Dendritic cell treated with granulocyte-macrophage colony-stimulating factor and Interleukin-4, amounts not matched to agents 40 ng/mL and 50 ng/mL, for 4 days (primary cell): ENCODE measurements at regions not wholly inside any gene's neighbourhood (a gene's known extent, or its start where the extent isn't known, plus 50 kb on each side); places are given as distances from the start of the nearest gene placed in this dataset.
"Not testable (repeated sequence)": the region's sequence is repeated elsewhere in the genome, so short reads cannot be mapped to it uniquely, and the experiment has no call there.

Experiments used
- H3K27ac Mint-ChIP-seq: one replicate; pipeline ENCODE4 v1.8.0; 2022; ENCODE audit warnings: mild to moderate bottlenecking, mixed read lengths
- H3K27me3 Mint-ChIP-seq: one replicate; pipeline ENCODE4 v1.8.0; 2022; ENCODE audit warnings: mild to moderate bottlenecking, mixed read lengths
- H3K36me3 Mint-ChIP-seq: one replicate; pipeline ENCODE4 v1.8.0; 2022; ENCODE audit warnings: low read depth, mixed read lengths
- H3K4me1 Mint-ChIP-seq: one replicate; pipeline ENCODE4 v1.8.0; 2022; ENCODE audit warnings: low read depth, mixed read lengths
- H3K4me3 Mint-ChIP-seq: one replicate; pipeline ENCODE4 v1.8.0; 2022; ENCODE audit warnings: mild to moderate bottlenecking, moderate library complexity, mixed read lengths
- H3K9me3 Mint-ChIP-seq: one replicate; pipeline ENCODE4 v1.8.0; 2022; ENCODE audit warnings: mixed read lengths
- intact Hi-C: fragments of 100-400 bp; cut with micrococcal nuclease; formaldehyde crosslinking; loops from one replicate; pipeline ENCODE4 v1.15.0; 2022

DNA sequence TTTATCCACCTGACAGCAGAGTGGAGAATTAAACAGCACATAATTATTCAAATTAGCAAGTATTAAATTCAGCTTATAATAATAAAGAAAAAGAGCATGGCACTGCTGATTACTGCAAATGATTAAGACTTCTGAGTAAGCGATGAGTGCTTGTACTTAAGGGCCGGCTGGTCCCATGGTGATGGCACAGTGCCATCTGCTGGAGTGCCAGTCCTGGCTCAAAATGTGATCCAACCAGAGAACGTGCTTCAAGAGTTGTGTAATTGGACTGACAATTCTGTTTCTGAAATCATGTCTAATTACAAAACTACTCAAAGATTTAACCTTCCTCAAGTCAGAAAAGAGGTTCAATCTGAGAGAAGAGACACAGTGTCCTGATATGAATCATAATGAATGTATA, 181.6 kb upstream of the RGS17 start:
- Mint-ChIP-seq H3K36me3 (no peaks in the 10 kb centered on the region), H3K27me3 (peaks cover 2% of the 10 kb centered on the region), H3K4me3 (no peak overlapping the region), H3K27ac (no peak overlapping the region), H3K9me3 (no peaks in the 10 kb centered on the region), H3K4me1 (no peaks in the 10 kb centered on the region)
- intact Hi-C loops: loop anchor here (2.0 kb wide), 1 partner anchor 280 kb away; no protein-coding TSS in a partner anchor

DNA sequence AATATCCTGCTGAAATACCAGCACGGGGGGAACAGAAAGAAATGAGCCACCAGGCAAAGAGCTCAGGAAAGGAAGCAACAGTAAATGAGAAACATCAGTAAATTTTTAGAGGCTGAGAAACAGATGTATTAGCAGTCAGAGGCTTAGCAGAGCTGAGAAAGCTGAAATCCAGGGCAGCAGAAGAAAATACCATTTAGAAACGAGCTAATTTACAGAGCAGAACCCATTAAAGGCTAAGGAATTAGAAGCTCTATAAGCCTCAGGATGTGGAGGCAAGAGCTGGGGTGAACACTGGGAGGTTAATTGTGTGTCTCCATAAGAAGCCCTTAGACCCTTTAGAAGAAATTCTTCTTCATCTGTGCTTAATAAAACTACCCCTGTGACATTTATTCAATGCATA, 178.6 kb upstream of the RGS17 start:
- Mint-ChIP-seq H3K27me3 (peaks cover 2% of the 10 kb centered on the region), H3K36me3 (no peaks in the 10 kb centered on the region), H3K4me3 (no peak overlapping the region), H3K27ac (no peak overlapping the region), H3K9me3 (peaks cover 11% of the 10 kb centered on the region), H3K4me1 (no peaks in the 10 kb centered on the region)
- intact Hi-C loops: no loop called here

DNA sequence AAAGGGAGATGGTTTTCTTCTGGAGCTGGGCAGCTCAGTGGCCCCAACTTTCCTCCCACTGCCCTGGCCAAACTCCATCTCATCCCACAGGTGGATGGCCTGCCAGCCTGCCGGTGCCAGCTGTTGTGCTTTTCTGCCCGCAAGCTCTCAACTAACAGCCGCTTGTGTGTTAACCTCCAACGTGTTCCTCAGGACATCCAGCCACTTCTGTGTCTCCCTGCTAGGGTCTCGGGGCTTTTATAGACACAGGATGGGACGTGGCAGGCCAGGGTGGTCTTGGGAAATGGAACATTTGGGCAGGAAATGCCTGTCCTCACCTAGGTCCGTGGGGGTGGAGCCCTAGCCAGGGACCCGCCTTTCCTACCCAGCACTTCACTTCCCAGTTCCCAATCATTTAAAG, 171.1 kb upstream of the RGS17 start:
- H3K27me3 Mint-ChIP-seq: no peaks in the 10 kb centered on the region
- no peaks in the 10 kb centered on the region for H3K36me3 Mint-ChIP-seq
- peaks cover 12% of the 10 kb centered on the region for H3K9me3 Mint-ChIP-seq
- no peak overlapping the region for H3K27ac Mint-ChIP-seq
- no peak overlapping the region for H3K4me3 Mint-ChIP-seq
- no peaks in the 10 kb centered on the region for H3K4me1 Mint-ChIP-seq
- intact Hi-C loops: no loop called here

DNA sequence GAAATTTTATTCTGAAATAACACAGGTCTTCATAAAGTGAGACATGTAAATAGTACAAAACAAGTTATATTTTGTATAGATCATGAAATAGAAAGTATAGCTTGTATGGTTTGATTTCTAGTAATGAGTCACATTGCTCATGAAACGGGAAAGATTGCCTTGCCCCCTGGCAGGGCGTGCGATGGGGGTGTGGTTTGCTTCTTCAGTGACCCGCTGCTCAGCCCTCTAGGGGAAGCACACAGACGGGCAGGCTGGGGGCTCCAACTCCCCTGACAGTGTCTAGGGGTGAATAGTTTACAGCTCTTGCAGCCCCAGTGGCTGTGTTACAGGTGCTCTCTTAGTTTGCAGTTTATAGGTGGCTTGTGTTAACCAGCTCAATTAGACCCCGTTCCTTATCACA, 170.5 kb upstream of the RGS17 start:
- intact Hi-C loops: no loop called here
- H3K4me3 Mint-ChIP-seq: no peak overlapping the region
- no peaks in the 10 kb centered on the region for H3K4me1 Mint-ChIP-seq
- no peaks in the 10 kb centered on the region for H3K36me3 Mint-ChIP-seq
- H3K9me3 Mint-ChIP-seq: peaks cover 12% of the 10 kb centered on the region
- H3K27me3 Mint-ChIP-seq: no peaks in the 10 kb centered on the region
- no peak overlapping the region for H3K27ac Mint-ChIP-seq

DNA sequence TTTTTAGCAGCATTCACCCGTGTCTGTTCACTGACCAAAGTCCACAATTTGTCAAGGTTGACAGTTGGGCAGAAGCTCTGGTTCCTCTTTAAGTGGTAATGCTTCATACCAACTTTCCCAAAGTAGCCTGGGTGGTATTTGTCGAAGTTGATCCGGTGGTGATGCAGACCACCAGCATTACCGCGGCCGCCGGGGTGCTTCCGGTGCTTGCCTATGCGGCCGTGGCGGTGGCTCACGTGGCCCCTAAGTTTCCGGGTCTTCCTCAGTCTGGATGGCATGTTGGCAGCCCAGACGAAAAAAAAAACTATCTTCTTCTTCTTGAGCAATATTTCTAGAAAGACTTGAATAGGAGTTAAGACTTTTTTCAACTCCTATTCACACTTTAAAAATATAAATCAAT, 151.4 kb upstream of the RGS17 start:
- H3K9me3 Mint-ChIP-seq: peaks cover 10% of the 10 kb centered on the region
- H3K4me1 Mint-ChIP-seq, H3K27ac Mint-ChIP-seq, H3K27me3 Mint-ChIP-seq, H3K36me3 Mint-ChIP-seq, H3K4me3 Mint-ChIP-seq, intact Hi-C loops: not testable (repeated sequence)

DNA sequence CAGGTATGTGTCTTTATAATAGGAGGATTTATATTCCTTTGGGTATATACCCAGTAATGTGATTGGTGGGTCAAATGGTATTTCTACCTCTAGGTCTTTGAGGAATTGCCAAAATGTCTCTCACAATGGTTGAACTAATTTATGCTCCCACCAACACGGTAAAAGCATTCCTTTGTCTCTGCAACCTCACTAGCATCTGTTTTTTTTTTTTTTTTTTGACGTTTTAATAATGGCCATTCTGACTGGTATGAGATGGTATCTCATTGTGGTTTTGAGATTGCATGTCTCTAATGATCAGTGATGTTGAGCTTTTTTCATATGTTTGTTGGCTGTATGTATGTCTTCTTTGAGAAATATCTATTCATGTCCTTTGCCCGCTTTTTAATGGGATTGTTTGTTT, 144.9 kb upstream of the RGS17 start:
- Mint-ChIP-seq H3K4me1 (no peaks in the 10 kb centered on the region), H3K27ac (no peak overlapping the region), H3K27me3 (no peaks in the 10 kb centered on the region), H3K9me3 (peaks cover 4% of the 10 kb centered on the region), H3K4me3 (no peak overlapping the region), H3K36me3 (no peaks in the 10 kb centered on the region)
- intact Hi-C loops: no loop called here

DNA sequence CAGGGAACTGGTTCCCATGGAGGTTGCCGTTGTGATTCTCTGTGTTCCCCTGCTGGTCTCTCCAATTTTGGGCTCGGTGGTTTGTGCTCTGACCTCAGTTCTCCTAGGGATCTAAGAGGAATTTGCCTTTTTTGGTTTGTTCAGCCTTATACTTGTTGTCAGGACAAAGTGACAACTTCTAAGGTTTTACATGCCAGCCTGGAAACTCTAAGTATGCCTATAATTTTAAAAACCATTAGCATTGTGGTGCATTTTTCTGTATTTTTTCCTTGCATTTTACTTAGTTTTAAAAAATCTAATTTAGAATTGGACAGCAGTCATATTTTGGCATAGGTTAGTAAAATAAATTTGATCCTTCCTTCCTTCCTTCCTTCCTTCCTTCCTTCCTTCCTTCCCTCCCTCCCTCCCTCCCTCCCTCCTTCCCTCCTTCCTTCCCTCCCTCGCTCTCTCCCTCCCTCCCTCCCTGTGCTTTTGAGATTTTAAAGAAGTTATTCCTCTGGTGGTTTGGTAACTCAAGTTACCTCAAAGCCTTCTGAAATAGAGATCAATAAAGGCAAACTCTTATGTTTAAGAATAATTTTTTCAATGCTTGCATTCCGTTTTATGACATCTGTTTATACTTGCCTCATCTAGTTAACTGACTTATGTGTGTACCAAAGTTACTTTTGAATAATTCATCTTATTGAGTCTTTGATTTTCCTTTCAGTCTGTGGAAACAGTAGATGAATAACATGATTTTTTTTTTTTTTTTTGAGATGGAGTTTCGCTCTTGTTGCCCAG, 141.3 kb upstream of the RGS17 start:
- intact Hi-C loops: no loop called here
- no peaks in the 10 kb centered on the region for H3K36me3 Mint-ChIP-seq
- no peak overlapping the region for H3K4me3 Mint-ChIP-seq
- H3K27ac Mint-ChIP-seq: no peak overlapping the region
- H3K9me3 Mint-ChIP-seq: peaks cover 10% of the 10 kb centered on the region
- no peaks in the 10 kb centered on the region for H3K4me1 Mint-ChIP-seq
- no peaks in the 10 kb centered on the region for H3K27me3 Mint-ChIP-seq

DNA sequence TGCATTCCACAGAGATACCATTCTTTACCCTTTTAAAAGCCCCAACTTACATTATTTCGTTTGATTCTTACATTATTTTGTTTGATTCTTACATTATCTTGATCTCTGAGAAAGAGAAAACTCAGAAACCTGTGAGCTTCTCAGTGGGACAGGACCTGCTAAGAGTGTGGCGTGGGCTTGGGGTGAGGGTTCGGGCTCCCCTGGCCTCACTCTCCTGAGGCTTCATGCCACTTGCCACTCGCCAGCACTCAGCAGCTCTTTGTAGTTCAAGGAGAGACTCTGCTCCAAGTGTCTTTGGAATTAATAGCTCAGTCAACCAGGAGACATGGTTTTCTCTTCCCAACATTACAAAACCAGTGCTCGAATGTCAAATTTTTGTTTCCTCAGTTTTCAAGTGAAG, 132.4 kb upstream of the RGS17 start:
- Mint-ChIP-seq H3K4me3 (no peak overlapping the region), H3K27me3 (no peaks in the 10 kb centered on the region), H3K27ac (no peak overlapping the region), H3K4me1 (no peaks in the 10 kb centered on the region), H3K9me3 (peaks cover 8% of the 10 kb centered on the region), H3K36me3 (no peaks in the 10 kb centered on the region)
- intact Hi-C loops: no loop called here

DNA sequence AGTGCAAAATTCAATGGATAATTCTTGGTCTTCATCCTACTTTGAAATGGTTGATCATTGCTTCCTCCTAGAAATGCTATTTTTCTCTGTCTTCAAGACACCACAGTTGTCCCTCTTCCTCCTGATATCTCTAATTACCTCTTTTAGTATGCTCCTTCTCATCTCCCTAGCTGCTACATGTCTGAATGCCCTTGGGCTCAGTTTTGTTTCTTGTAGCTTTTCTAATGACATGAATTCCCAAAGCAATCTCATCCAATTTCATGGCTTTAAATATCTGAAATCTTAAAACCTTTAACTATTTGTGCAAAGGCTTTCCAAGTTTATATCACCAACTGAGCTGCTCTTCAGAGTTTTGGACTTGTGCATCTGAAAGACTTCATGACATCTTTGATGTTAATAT, 120.2 kb upstream of the RGS17 start:
- intact Hi-C loops: no loop called here
- Mint-ChIP-seq H3K36me3 (no peaks in the 10 kb centered on the region), H3K4me3 (no peak overlapping the region), H3K9me3 (no peaks in the 10 kb centered on the region), H3K27ac (no peak overlapping the region), H3K27me3 (no peaks in the 10 kb centered on the region), H3K4me1 (no peaks in the 10 kb centered on the region)

DNA sequence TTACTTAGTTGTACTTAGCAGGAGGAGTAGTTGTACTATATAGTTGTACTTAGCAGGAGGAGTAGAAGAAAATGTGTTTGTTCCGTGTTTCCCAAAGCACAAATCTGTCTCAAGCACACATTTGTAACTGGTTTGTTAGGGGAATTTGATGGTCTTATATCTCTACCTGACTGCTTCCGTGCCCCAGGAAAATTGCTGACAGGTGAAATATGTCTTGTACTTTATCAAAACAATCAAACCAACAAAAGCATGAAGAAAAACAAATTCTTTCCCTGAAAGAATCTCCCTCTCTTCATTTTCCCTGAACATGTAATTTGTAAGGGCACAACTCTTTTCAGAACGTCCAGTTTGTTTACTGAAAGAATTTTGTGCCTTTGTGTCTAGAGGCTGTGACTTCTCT, 106.6 kb upstream of the RGS17 start:
- intact Hi-C loops: no loop called here
- Mint-ChIP-seq H3K27me3 (no peaks in the 10 kb centered on the region), H3K4me3 (no peak overlapping the region), H3K4me1 (no peaks in the 10 kb centered on the region), H3K9me3 (peaks cover 12% of the 10 kb centered on the region), H3K27ac (no peak overlapping the region), H3K36me3 (no peaks in the 10 kb centered on the region)

DNA sequence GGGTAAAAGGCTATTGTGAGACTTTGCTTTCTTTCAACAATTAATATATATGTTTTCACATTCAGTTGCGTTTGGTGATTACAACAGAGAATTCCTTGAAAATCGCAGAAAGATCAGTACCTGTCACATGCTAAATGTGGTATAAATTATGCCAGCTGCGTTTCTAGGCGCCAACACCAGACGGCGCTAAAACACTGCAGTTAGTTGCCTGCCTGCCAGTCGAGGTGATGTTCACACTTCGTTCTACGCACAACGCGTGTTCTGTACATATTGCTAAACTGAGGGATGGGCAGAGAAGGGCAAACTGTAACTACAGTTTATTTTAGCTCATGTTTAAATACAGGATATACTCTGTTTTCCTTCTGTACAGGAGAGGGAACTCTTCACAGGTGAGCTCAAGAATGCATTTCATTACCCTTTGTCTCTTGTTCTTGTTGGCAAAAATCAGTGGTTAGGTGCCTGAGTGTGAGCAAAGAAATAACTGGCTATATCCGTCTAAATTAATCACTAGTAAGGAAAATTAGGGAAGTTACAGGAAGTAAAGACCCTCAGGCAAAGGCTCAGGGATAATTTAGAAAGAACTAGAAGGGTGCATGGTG, 100.1 kb upstream of the RGS17 start:
- no peaks in the 10 kb centered on the region for H3K9me3 Mint-ChIP-seq
- intact Hi-C loops: no loop called here

DNA sequence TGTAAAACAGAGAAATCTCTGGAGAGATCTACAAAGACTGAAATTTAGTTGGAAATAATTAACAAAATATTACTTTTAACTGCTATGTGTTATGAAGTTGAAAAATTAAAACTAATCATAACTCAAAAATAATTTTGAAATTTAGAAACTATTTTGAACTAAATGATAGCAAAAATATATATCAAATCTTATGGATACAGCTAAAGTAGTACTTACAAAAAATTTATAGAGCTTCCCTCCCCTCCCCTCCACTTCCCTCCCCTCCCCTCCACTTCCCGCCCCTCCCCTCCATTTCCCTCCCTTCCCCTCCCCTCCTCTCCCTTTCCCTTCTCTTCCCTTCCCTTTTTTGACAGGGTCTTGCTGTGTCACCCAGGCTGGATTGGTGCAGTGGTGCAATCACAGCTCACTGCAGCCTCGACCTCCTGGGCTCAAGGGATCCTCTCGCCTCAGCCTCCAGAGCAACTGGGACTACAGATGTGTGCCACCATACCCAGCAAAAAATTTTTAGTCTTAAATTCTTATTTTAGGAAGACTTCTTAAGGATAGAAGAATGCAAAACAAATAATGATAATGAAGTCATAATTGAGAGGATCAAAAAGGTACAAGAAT, 87.2 kb upstream of the RGS17 start:
- Mint-ChIP-seq H3K4me3 (no peak overlapping the region), H3K4me1 (no peaks in the 10 kb centered on the region), H3K27ac (no peak overlapping the region), H3K27me3 (no peaks in the 10 kb centered on the region), H3K36me3 (no peaks in the 10 kb centered on the region), H3K9me3 (no peaks in the 10 kb centered on the region)
- intact Hi-C loops: no loop called here

More for the DNA sequence above, 100.1 kb upstream of the RGS17 start:
- no peaks in the 10 kb centered on the region for H3K27me3 Mint-ChIP-seq
- H3K4me3 Mint-ChIP-seq: no peak overlapping the region
- no peaks in the 10 kb centered on the region for H3K4me1 Mint-ChIP-seq
- H3K36me3 Mint-ChIP-seq: no peaks in the 10 kb centered on the region
- no peak overlapping the region for H3K27ac Mint-ChIP-seq

DNA sequence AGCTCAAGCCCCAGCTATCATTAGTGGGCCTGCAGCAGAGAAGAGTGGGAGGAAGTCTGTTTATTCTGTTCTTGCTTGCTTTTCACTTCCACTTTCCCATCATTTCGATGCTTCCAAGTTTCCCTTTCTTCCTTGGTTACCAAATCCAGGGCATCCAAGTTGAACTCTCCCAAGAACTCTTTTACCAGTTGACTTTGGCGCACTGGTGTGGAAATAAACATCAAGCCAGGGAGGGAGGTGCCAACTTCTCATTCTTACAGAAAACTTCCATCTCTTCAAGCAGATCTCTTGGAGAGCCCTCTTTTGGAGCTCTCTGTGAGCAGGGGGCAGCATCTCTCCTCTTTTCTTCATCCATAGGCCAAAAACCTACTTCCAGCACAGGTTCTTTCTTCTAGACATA, 85.7 kb upstream of the RGS17 start:
- Mint-ChIP-seq H3K36me3 (no peaks in the 10 kb centered on the region), H3K27me3 (no peaks in the 10 kb centered on the region), H3K27ac (no peak overlapping the region), H3K4me3 (no peak overlapping the region), H3K4me1 (no peaks in the 10 kb centered on the region), H3K9me3 (no peaks in the 10 kb centered on the region)
- intact Hi-C loops: no loop called here

DNA sequence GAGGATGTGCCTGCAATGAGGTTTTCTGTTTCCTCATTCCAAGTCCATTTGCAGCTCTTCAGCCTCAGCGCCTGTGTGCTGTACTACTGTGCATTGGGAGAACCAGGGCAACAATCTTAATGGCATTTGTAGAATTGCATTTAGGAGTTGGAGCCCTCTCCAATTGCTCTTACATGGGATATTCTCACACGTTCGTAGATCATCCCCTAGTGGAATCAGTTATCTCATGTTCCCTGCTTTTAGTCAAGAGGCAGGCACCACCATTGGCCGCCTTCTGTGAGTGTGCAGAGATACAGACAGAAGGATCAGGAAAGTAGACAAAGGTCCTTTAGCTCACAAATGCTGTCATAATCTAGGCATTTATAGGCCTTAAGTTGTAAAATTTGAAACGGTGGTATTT, 84.2 kb upstream of the RGS17 start:
- Mint-ChIP-seq H3K9me3 (no peaks in the 10 kb centered on the region), H3K36me3 (no peaks in the 10 kb centered on the region), H3K27ac (no peak overlapping the region), H3K27me3 (no peaks in the 10 kb centered on the region), H3K4me3 (no peak overlapping the region), H3K4me1 (no peaks in the 10 kb centered on the region)
- intact Hi-C loops: no loop called here
